HepG2 (cell line): ENCODE measurements at regions not wholly inside any gene's neighbourhood (a gene's known extent, or its start where the extent isn't known, plus 50 kb on each side); places are given as distances from the start of the nearest gene placed in this dataset.

Experiments used
- ATAC-seq: fragments of 200-7000 bp; cut with Tn5 transposase; 3 replicates; pipeline ENCODE4 v1.9.1; 2020; ENCODE audit warnings: mild to moderate bottlenecking, moderate library complexity
- BruUV-seq: library from RNA; stranded (reverse); fragments of 400-500 nt; replicated peaks from 2 replicates; lab custom pipeline; 2021; lab: Mats Ljungman, UMichigan
- CTCF ChIA-PET: fragments of 300-600 bp; formaldehyde crosslinking; extraction: SDS; loops from one replicate; lab custom pipeline; 2021; ENCODE audit warnings: low total read pairs, inconsistent platforms, low intra/inter-chr PET ratio; lab: Yijun Ruan, JAX
- POLR2A ChIA-PET: fragments of 350-600 bp; sonication (Branson Sonifier 250); formaldehyde crosslinking; loops from one replicate; lab custom pipeline; 2020; ENCODE audit warnings: antibody characterized with exemption, inconsistent platforms; lab: Yijun Ruan, JAX
- DNase-seq: peaks from one replicate; pipeline ENCODE4 v3.0.0-alpha.2; 2015; ENCODE audit warnings: low spot score
- FAIRE-seq: peaks from 3 replicates; lab custom pipeline; 2011; peaks lifted over from hg19 to GRCh38; lab: Jason Lieb, UNC
- H2AFZ ChIP-seq: one replicate; pipeline ENCODE4 v1.6.1; 2011; ENCODE audit warnings: low read length, inconsistent platforms
- H3K27ac ChIP-seq: fragments of 300-600 bp; 3 replicates; pipeline ENCODE4 v1.8.0; 2011; ENCODE audit warnings: mixed run types, mild to moderate bottlenecking, mixed read lengths, low read length, inconsistent platforms; ENCODE audit not compliant: insufficient read depth; ENCODE audit errors: extremely low read length
- H3K27me3 ChIP-seq, 2 experiments: fragments of 200-600 bp in 1 of 2; 2 replicates in 1 of 2; 3 replicates in 1 of 2; pipeline versions ENCODE4 v1.6.0 to v1.8.0; 2011; ENCODE audit warnings: low read length in 2 of 2, mild to moderate bottlenecking in 2 of 2, moderate library complexity in 2 of 2, inconsistent platforms in 1 of 2; ENCODE audit not compliant: insufficient read depth in 2 of 2, control insufficient read depth in 1 of 2
- H3K36me3 ChIP-seq, 2 experiments: fragments of 200-600 bp in 1 of 2; replicated peaks in 1 of 2; 2 replicates in 1 of 2; 3 replicates in 1 of 2; pipeline versions ENCODE4 v1.5.1 to v1.8.0; 2011; ENCODE audit warnings: low read length in 2 of 2, inconsistent platforms in 1 of 2; ENCODE audit not compliant: insufficient read depth in 2 of 2, control insufficient read depth in 1 of 2
- H3K4me1 ChIP-seq: 2 replicates; pipeline ENCODE4 v1.5.1; 2012; ENCODE audit warnings: low read length, inconsistent platforms; ENCODE audit not compliant: insufficient read depth
- H3K4me2 ChIP-seq: 2 replicates; pipeline ENCODE4 v1.6.0; 2011; ENCODE audit warnings: low read depth, low read length, inconsistent platforms
- H3K4me3 ChIP-seq, 3 experiments: fragments of 200-600 bp in 1 of 3; sonication (generic), shearing (Covaris generic) in 1 of 3; replicated peaks in 1 of 3; 2 replicates each; pipeline ENCODE4 v1.5.1; 2011 to 2016; ENCODE audit warnings: low read length in 3 of 3, inconsistent platforms in 2 of 3, low read depth in 2 of 3, mild to moderate bottlenecking in 2 of 3, control low read depth in 1 of 3, mixed read lengths in 1 of 3; ENCODE audit not compliant: insufficient read depth in 1 of 3
- H3K79me2 ChIP-seq: one replicate; pipeline ENCODE4 v1.6.1; 2011; ENCODE audit warnings: low read length, inconsistent platforms; ENCODE audit not compliant: insufficient read depth
- H3K9ac ChIP-seq: 2 replicates; pipeline ENCODE4 v1.6.0; 2011; ENCODE audit warnings: mild to moderate bottlenecking, low read depth, low read length, inconsistent platforms; ENCODE audit not compliant: insufficient read depth
- H3K9me3 ChIP-seq: 2 replicates; pipeline ENCODE4 v1.5.1; 2012; ENCODE audit warnings: mild to moderate bottlenecking, low read length
- H4K20me1 ChIP-seq: 2 replicates; pipeline ENCODE4 v1.6.0; 2011; ENCODE audit warnings: inconsistent platforms, mild to moderate bottlenecking, low read length, moderate library complexity; ENCODE audit not compliant: insufficient read depth
- FOXO1 ChIP-seq: sonication (generic); formaldehyde crosslinking; IDR thresholded peaks from 2 replicates; pipeline ENCODE4 v1.4.0; 2020; ENCODE audit warnings: missing genetic modification reagents
- NFYC ChIP-seq: IDR thresholded peaks from 2 replicates; pipeline ENCODE4 v1.6.1; 2016; ENCODE audit warnings: missing genetic modification reagents, missing compliant biosample characterization
- NONO ChIP-seq, 2 experiments: fragments of 450-650 bp in 1 of 2; sonication (generic) in 1 of 2; formaldehyde crosslinking in 1 of 2; IDR thresholded peaks in 1 of 2; conservative IDR thresholded peaks in 1 of 2; 2 replicates each; pipeline versions ENCODE4 v1.6.1 to v1.8.0; 2017 to 2022; ENCODE audit warnings: mild to moderate bottlenecking in 1 of 2, missing genetic modification reagents in 1 of 2, moderate library complexity in 1 of 2
- RELA ChIP-seq: sonication (generic); formaldehyde crosslinking; IDR thresholded peaks from 2 replicates; pipeline ENCODE4 v1.4.0; 2020; ENCODE audit warnings: missing genetic modification reagents
- ZKSCAN5 ChIP-seq: sonication (generic); formaldehyde crosslinking; IDR thresholded peaks from 2 replicates; pipeline ENCODE4 v1.5.1; 2020; ENCODE audit warnings: mild to moderate bottlenecking, missing genetic modification reagents
- WGBS: methylation state at CpG from one replicate; pipeline ENCODE4 v1.1.6; 2017; ENCODE audit warnings: low lambda C conversion rate; 5-methylcytosine and 5-hydroxymethylcytosine counted together
- in situ Hi-C: cut with HindIII; loops from 2 replicates; pipeline ENCODE4 v1.10.0; 2017; ENCODE audit warnings: low pct_unique_long_range_greater_than_20kb; ENCODE audit not compliant: extremely low pct_ligation_motif_present
- intact Hi-C: fragments of 100-400 bp; cut with micrococcal nuclease; formaldehyde crosslinking; loops from one replicate; pipeline ENCODE4 v1.10.0; 2022; ENCODE audit not compliant: unreplicated experiment
- TF ChIP-seq, protein P1 (sequence below): sonication (generic); formaldehyde crosslinking; IDR thresholded peaks from 2 replicates; pipeline ENCODE4 v1.4.0; 2020; ENCODE audit warnings: missing genetic modification reagents
- TF ChIP-seq, protein P2 (sequence below): sonication (generic); formaldehyde crosslinking; IDR thresholded peaks from 2 replicates; pipeline ENCODE4 v1.5.0; 2020; ENCODE audit warnings: mild to moderate bottlenecking, missing genetic modification reagents, moderate library complexity
- TF ChIP-seq, protein P3 (sequence below): sonication (generic); formaldehyde crosslinking; IDR thresholded peaks from 2 replicates; pipeline ENCODE4 v1.4.0; 2020; ENCODE audit warnings: missing genetic modification reagents
- TF ChIP-seq, protein P4 (sequence below): fragments of 450-650 bp; IDR thresholded peaks from 2 replicates; pipeline ENCODE4 v1.6.1; 2016
- TF ChIP-seq, protein P5 (sequence below): sonication (generic); formaldehyde crosslinking; IDR thresholded peaks from 2 replicates; pipeline ENCODE4 v1.4.0; 2020; ENCODE audit warnings: mild to moderate bottlenecking, missing genetic modification reagents
- TF ChIP-seq, protein P6 (sequence below): sonication (generic); formaldehyde crosslinking; IDR thresholded peaks from 2 replicates; pipeline ENCODE4 v1.4.0; 2020; ENCODE audit warnings: missing genetic modification reagents

DNA sequence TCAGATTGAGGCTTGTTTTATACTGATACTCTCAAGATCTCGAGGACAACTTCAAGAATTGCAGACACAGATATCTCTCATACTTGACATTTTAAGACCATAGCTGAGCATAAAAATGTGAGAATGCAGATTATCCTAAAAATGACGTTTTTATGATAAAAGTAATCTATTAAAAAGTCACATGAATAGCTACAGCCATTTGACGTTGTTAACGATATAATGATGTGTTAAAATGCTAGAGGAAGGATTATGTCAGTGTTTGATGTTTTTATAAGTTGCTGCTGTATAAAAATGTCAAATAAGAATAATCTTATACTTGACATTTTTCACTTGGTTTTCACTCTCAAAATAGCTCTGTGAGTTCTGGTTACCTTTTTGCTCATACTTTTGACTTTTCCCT lies 67.1 kb upstream of the NPVF start (continued):
- TF ChIP-seq, protein P1, sequence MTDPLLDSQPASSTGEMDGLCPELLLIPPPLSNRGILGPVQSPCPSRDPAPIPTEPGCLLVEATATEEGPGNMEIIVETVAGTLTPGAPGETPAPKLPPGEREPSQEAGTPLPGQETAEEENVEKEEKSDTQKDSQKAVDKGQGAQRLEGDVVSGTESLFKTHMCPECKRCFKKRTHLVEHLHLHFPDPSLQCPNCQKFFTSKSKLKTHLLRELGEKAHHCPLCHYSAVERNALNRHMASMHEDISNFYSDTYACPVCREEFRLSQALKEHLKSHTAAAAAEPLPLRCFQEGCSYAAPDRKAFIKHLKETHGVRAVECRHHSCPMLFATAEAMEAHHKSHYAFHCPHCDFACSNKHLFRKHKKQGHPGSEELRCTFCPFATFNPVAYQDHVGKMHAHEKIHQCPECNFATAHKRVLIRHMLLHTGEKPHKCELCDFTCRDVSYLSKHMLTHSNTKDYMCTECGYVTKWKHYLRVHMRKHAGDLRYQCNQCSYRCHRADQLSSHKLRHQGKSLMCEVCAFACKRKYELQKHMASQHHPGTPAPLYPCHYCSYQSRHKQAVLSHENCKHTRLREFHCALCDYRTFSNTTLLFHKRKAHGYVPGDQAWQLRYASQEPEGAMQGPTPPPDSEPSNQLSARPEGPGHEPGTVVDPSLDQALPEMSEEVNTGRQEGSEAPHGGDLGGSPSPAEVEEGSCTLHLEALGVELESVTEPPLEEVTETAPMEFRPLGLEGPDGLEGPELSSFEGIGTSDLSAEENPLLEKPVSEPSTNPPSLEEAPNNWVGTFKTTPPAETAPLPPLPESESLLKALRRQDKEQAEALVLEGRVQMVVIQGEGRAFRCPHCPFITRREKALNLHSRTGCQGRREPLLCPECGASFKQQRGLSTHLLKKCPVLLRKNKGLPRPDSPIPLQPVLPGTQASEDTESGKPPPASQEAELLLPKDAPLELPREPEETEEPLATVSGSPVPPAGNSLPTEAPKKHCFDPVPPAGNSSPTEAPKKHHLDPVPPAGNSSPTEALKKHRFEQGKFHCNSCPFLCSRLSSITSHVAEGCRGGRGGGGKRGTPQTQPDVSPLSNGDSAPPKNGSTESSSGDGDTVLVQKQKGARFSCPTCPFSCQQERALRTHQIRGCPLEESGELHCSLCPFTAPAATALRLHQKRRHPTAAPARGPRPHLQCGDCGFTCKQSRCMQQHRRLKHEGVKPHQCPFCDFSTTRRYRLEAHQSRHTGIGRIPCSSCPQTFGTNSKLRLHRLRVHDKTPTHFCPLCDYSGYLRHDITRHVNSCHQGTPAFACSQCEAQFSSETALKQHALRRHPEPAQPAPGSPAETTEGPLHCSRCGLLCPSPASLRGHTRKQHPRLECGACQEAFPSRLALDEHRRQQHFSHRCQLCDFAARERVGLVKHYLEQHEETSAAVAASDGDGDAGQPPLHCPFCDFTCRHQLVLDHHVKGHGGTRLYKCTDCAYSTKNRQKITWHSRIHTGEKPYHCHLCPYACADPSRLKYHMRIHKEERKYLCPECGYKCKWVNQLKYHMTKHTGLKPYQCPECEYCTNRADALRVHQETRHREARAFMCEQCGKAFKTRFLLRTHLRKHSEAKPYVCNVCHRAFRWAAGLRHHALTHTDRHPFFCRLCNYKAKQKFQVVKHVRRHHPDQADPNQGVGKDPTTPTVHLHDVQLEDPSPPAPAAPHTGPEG (CRISPR knock-in tag): no peak
- TF ChIP-seq, protein P2, sequence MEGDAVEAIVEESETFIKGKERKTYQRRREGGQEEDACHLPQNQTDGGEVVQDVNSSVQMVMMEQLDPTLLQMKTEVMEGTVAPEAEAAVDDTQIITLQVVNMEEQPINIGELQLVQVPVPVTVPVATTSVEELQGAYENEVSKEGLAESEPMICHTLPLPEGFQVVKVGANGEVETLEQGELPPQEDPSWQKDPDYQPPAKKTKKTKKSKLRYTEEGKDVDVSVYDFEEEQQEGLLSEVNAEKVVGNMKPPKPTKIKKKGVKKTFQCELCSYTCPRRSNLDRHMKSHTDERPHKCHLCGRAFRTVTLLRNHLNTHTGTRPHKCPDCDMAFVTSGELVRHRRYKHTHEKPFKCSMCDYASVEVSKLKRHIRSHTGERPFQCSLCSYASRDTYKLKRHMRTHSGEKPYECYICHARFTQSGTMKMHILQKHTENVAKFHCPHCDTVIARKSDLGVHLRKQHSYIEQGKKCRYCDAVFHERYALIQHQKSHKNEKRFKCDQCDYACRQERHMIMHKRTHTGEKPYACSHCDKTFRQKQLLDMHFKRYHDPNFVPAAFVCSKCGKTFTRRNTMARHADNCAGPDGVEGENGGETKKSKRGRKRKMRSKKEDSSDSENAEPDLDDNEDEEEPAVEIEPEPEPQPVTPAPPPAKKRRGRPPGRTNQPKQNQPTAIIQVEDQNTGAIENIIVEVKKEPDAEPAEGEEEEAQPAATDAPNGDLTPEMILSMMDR (CRISPR knock-in tag): no peak

DNA sequence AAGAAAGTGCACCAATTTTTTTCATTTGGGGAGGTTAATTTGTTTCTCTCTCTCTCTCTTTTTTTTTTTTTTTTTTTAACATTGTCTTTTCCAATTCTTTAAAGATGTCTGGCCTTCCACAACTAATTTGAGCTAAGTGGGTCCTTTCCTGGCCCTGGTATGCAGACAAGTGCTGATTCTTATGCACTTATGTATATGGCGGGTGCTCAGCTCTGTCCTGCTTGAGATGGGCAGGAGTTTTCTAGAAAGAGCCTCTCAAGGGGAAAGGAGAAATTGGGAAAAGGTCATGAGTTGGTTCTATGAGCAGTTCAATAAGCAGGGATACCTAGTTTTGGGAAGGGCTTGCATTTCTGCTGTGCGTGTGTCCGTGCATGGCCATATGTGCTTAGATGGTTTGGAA lies 67.8 kb upstream of the NPVF start:
- Histone ChIP-seq H3K4me1 (no peaks in the 10 kb centered on the region), H3K4me3 (no peak overlapping the region)
- POLR2A ChIA-PET: no interaction called here
- TF ChIP-seq NONO (IDR thresholded peaks at IDR 0.05): no peak
- no peak for TF ChIP-seq NONO (CRISPR knock-in tag; conservative IDR thresholded peaks at IDR 0.05)
- TF ChIP-seq RELA: no peak
- TF ChIP-seq, protein P3, sequence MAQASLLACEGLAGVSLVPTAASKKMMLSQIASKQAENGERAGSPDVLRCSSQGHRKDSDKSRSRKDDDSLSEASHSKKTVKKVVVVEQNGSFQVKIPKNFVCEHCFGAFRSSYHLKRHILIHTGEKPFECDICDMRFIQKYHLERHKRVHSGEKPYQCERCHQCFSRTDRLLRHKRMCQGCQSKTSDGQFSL (CRISPR knock-in tag): no peak
- TF ChIP-seq FOXO1: no peak
- no peak for TF ChIP-seq NFYC (CRISPR knock-in tag)
- TF ChIP-seq, protein P4, sequence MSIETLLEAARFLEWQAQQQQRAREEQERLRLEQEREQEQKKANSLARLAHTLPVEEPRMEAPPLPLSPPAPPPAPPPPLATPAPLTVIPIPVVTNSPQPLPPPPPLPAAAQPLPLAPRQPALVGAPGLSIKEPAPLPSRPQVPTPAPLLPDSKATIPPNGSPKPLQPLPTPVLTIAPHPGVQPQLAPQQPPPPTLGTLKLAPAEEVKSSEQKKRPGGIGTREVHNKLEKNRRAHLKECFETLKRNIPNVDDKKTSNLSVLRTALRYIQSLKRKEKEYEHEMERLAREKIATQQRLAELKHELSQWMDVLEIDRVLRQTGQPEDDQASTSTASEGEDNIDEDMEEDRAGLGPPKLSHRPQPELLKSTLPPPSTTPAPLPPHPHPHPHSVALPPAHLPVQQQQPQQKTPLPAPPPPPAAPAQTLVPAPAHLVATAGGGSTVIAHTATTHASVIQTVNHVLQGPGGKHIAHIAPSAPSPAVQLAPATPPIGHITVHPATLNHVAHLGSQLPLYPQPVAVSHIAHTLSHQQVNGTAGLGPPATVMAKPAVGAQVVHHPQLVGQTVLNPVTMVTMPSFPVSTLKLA: no peak
- TF ChIP-seq, protein P5, sequence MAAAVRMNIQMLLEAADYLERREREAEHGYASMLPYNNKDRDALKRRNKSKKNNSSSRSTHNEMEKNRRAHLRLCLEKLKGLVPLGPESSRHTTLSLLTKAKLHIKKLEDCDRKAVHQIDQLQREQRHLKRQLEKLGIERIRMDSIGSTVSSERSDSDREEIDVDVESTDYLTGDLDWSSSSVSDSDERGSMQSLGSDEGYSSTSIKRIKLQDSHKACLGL (CRISPR knock-in tag): no peak
- TF ChIP-seq, protein P6, sequence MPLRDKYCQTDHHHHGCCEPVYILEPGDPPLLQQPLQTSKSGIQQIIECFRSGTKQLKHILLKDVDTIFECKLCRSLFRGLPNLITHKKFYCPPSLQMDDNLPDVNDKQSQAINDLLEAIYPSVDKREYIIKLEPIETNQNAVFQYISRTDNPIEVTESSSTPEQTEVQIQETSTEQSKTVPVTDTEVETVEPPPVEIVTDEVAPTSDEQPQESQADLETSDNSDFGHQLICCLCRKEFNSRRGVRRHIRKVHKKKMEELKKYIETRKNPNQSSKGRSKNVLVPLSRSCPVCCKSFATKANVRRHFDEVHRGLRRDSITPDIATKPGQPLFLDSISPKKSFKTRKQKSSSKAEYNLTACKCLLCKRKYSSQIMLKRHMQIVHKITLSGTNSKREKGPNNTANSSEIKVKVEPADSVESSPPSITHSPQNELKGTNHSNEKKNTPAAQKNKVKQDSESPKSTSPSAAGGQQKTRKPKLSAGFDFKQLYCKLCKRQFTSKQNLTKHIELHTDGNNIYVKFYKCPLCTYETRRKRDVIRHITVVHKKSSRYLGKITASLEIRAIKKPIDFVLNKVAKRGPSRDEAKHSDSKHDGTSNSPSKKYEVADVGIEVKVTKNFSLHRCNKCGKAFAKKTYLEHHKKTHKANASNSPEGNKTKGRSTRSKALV: no peak
- no peak for TF ChIP-seq ZKSCAN5 (CRISPR knock-in tag)

More for the DNA sequence above, 67.8 kb upstream of the NPVF start:
- Histone ChIP-seq H3K36me3 (no peaks in the 10 kb centered on the region), H3K27me3 (peaks cover 0 to 8% of the 10 kb centered on the region in 2 experiments; a peak in 2 of 5 replicates), H2AFZ (no peak overlapping the region), H3K9ac (no peak overlapping the region), H3K9me3 (no peaks in the 10 kb centered on the region), H3K79me2 (no peaks in the 10 kb centered on the region), H4K20me1 (no peaks in the 10 kb centered on the region), H3K4me2 (no peak overlapping the region), H3K27ac (no peak overlapping the region)
- CTCF ChIA-PET: no interaction called here
- intact Hi-C loops: no loop called here
- FAIRE-seq: no peak
- no peak for ATAC-seq
- DNase-seq: no peak
- no TSS peak for BruUV-seq
- in situ Hi-C loops: no loop called here
- WGBS: 59% methylated on average over 3 of the region's 3 CpGs
